Astrocyte (in vitro differentiated cells and primary cell): ENCODE measurements at regions not wholly inside any gene's neighbourhood (a gene's known extent, or its start where the extent isn't known, plus 50 kb on each side); places are given as distances from the start of the nearest gene placed in this dataset.
A peak's percentile ranks its signal among the peaks of the same experiment; 100 is the strongest.

Experiments used
- DNase-seq: peaks from one replicate; pipeline ENCODE4 v3.0.0-alpha.2; 2010; ENCODE audit warnings: low read depth
- FAIRE-seq: peaks from 2 replicates; lab custom pipeline; 2011; peaks lifted over from hg19 to GRCh38; lab: Jason Lieb, UNC
- H2AFZ ChIP-seq: 2 replicates; pipeline ENCODE4 v1.6.0; 2012; ENCODE audit warnings: low read depth, low read length, inconsistent platforms
- H3K27ac ChIP-seq: 2 replicates; pipeline ENCODE4 v1.5.1; 2011; ENCODE audit warnings: low read depth, low read length, inconsistent platforms
- H3K27me3 ChIP-seq: 2 replicates; pipeline ENCODE4 v1.6.0; 2011; ENCODE audit warnings: low read length, inconsistent platforms; ENCODE audit not compliant: insufficient read depth
- H3K36me3 ChIP-seq: 2 replicates; pipeline ENCODE4 v1.5.1; 2011; ENCODE audit warnings: low read length, inconsistent platforms; ENCODE audit not compliant: insufficient read depth
- H3K4me1 ChIP-seq: 2 replicates; pipeline ENCODE4 v1.5.1; 2011; ENCODE audit warnings: low read length, inconsistent platforms; ENCODE audit not compliant: insufficient read depth
- H3K4me2 ChIP-seq: 2 replicates; pipeline ENCODE4 v1.6.0; 2012; ENCODE audit warnings: low read length, inconsistent platforms
- H3K4me3 ChIP-seq: 2 replicates; pipeline ENCODE4 v1.5.1; 2011; ENCODE audit warnings: low read depth, mild to moderate bottlenecking, low read length, inconsistent platforms; ENCODE audit not compliant: insufficient read depth
- H3K79me2 ChIP-seq: 2 replicates; pipeline ENCODE4 v1.6.0; 2012; ENCODE audit warnings: mild to moderate bottlenecking, low read length, inconsistent platforms; ENCODE audit not compliant: insufficient read depth
- H3K9ac ChIP-seq: 2 replicates; pipeline ENCODE4 v1.6.0; 2012; ENCODE audit warnings: mild to moderate bottlenecking, low read length, inconsistent platforms
- H3K9me3 ChIP-seq: 2 replicates; pipeline ENCODE4 v1.5.1; 2012; ENCODE audit warnings: low read depth, mild to moderate bottlenecking, low read length, inconsistent platforms; ENCODE audit not compliant: insufficient read depth
- H4K20me1 ChIP-seq: 2 replicates; pipeline ENCODE4 v1.6.0; 2012; ENCODE audit warnings: low read length, inconsistent platforms; ENCODE audit not compliant: insufficient read depth
- H3K27ac Mint-ChIP-seq: one replicate; pipeline ENCODE4 v1.8.0; 2021; ENCODE audit warnings: mild to moderate bottlenecking, mixed read lengths; ENCODE audit not compliant: unreplicated experiment
- H3K27me3 Mint-ChIP-seq: one replicate; pipeline ENCODE4 v1.8.0; 2021; ENCODE audit warnings: low read depth, mixed read lengths; ENCODE audit not compliant: unreplicated experiment
- H3K36me3 Mint-ChIP-seq: one replicate; pipeline ENCODE4 v1.8.0; 2021; ENCODE audit warnings: low read depth, mixed read lengths; ENCODE audit not compliant: unreplicated experiment
- H3K4me1 Mint-ChIP-seq: one replicate; pipeline ENCODE4 v1.8.0; 2021; ENCODE audit warnings: low read depth, mixed read lengths; ENCODE audit not compliant: unreplicated experiment
- H3K4me3 Mint-ChIP-seq: one replicate; pipeline ENCODE4 v1.8.0; 2021; ENCODE audit warnings: mild to moderate bottlenecking, moderate library complexity, mixed read lengths; ENCODE audit not compliant: unreplicated experiment
- H3K9me3 Mint-ChIP-seq: one replicate; pipeline ENCODE4 v1.8.0; 2021; ENCODE audit warnings: mild to moderate bottlenecking, mixed read lengths; ENCODE audit not compliant: unreplicated experiment
- CTCF ChIP-seq: IDR thresholded peaks from 2 replicates; pipeline ENCODE4 v1.5.1; 2011; ENCODE audit warnings: low read depth, mild to moderate bottlenecking, inconsistent platforms, low read length, moderate library complexity; ENCODE audit not compliant: insufficient read depth
- EZH2 ChIP-seq: IDR thresholded peaks from 2 replicates; pipeline ENCODE4 v1.6.1; 2012; ENCODE audit warnings: mild to moderate bottlenecking, low read length, inconsistent platforms; ENCODE audit not compliant: insufficient read depth

GRCh38 chr3:7865611-7866010, 636.0 kb upstream of the LMCD1 start:
- Histone ChIP-seq H4K20me1 (no peaks in the 10 kb centered on the region), H3K79me2 (no peaks in the 10 kb centered on the region), H3K27me3 (no peaks in the 10 kb centered on the region), H3K9ac (no peak overlapping the region), H3K4me1 (no peaks in the 10 kb centered on the region), H3K27ac (no peak overlapping the region), H3K9me3 (no peaks in the 10 kb centered on the region), H2AFZ (no peak overlapping the region), H3K4me2 (no peak overlapping the region), H3K36me3 (no peaks in the 10 kb centered on the region), H3K4me3 (no peak overlapping the region)
- no peak for TF ChIP-seq CTCF
- no peak for TF ChIP-seq EZH2
- Mint-ChIP-seq H3K27ac (no peak overlapping the region), H3K9me3 (no peaks in the 10 kb centered on the region), H3K36me3 (no peaks in the 10 kb centered on the region), H3K4me3 (no peak overlapping the region), H3K4me1 (no peaks in the 10 kb centered on the region), H3K27me3 (peaks cover 1% of the 10 kb centered on the region)
- FAIRE-seq: no peak
- no peak for DNase-seq

- Histone ChIP-seq H3K27ac (no peak overlapping the region), H3K9ac (no peak overlapping the region), H3K79me2 (no peaks in the 10 kb centered on the region), H3K4me1 (no peaks in the 10 kb centered on the region), H3K4me2 (no peak overlapping the region), H3K9me3 (no peaks in the 10 kb centered on the region), H2AFZ (no peak overlapping the region), H3K4me3 (no peak overlapping the region), H3K27me3 (no peaks in the 10 kb centered on the region), H4K20me1 (no peaks in the 10 kb centered on the region), H3K36me3 (no peaks in the 10 kb centered on the region)
- DNase-seq: no peak
- Mint-ChIP-seq H3K4me1 (no peaks in the 10 kb centered on the region), H3K9me3 (no peaks in the 10 kb centered on the region), H3K27me3 (peaks cover 1% of the 10 kb centered on the region), H3K36me3 (no peaks in the 10 kb centered on the region), H3K27ac (no peak overlapping the region), H3K4me3 (no peak overlapping the region)
- TF ChIP-seq CTCF (no peak), EZH2 (no peak)
- FAIRE-seq: no peak
Observed at GRCh38 chr3:7867587-7867986, 634.0 kb upstream of the LMCD1 start.

GRCh38 chr3:7871003-7871560, 630.5 kb upstream of the LMCD1 start:
- Histone ChIP-seq H3K4me1 (peaks cover 4% of the 10 kb centered on the region), H3K79me2 (no peaks in the 10 kb centered on the region), H3K4me3 (no peak overlapping the region), H3K27me3 (no peaks in the 10 kb centered on the region), H3K9me3 (no peaks in the 10 kb centered on the region), H3K27ac (no peak overlapping the region), H4K20me1 (no peaks in the 10 kb centered on the region), H3K4me2 (no peak overlapping the region), H3K9ac (no peak overlapping the region), H3K36me3 (no peaks in the 10 kb centered on the region), H2AFZ (no peak overlapping the region)
- Mint-ChIP-seq H3K4me3 (no peak overlapping the region), H3K27me3 (no peaks in the 10 kb centered on the region), H3K9me3 (no peaks in the 10 kb centered on the region), H3K4me1 (peaks cover 6% of the 10 kb centered on the region), H3K27ac (no peak overlapping the region), H3K36me3 (no peaks in the 10 kb centered on the region)
- DNase-seq (peak; percentile 20), FAIRE-seq (no peak)
- no peak for TF ChIP-seq EZH2
- TF ChIP-seq CTCF: no peak
